NB4 (cell line): ENCODE measurements at regions not wholly inside any gene's neighbourhood (a gene's known extent, or its start where the extent isn't known, plus 50 kb on each side); places are given as distances from the start of the nearest gene placed in this dataset.

Experiments used
- CTCF ChIP-seq: IDR thresholded peaks from one replicate; pipeline ENCODE4 v1.5.1; 2012; ENCODE audit warnings: low read depth, low read length
- MAX ChIP-seq: IDR thresholded peaks from 2 replicates; pipeline ENCODE4 v1.6.1; 2011; ENCODE audit warnings: low read depth, low read length
- POLR2A ChIP-seq: IDR thresholded peaks from 2 replicates; pipeline ENCODE4 v1.6.1; 2011; ENCODE audit warnings: mild to moderate bottlenecking; ENCODE audit not compliant: insufficient read length; ENCODE audit errors: extremely low read depth

- no peak for TF ChIP-seq CTCF
- no peak for TF ChIP-seq POLR2A
- no peak for TF ChIP-seq MAX
These were observed 319.9 kb upstream of the DUSP10 start for GRCh38 chr1:222061711-222062359.
